Lower leg skin (tissue), 3 donors: ENCODE measurements at regions not wholly inside any gene's neighbourhood (a gene's known extent, or its start where the extent isn't known, plus 50 kb on each side); places are given as distances from the start of the nearest gene placed in this dataset.

Experiments used
- POLR2A ChIP-seq, 2 donors: fragments of 450-650 bp; IDR thresholded peaks; one replicate each; pipeline ENCODE4 v1.6.1; 2016 to 2017; ENCODE audit warnings: antibody characterized with exemption in 2 of 2, mild to moderate bottlenecking in 1 of 2, moderate library complexity in 1 of 2
- TF ChIP-seq, protein P1 (sequence below), 3 donors: fragments of 450-650 bp; IDR thresholded peaks; one replicate each; pipeline ENCODE4 v1.5.1; 2016; ENCODE audit warnings: antibody characterized with exemption in 3 of 3, mild to moderate bottlenecking in 3 of 3, moderate library complexity in 2 of 3

DNA sequence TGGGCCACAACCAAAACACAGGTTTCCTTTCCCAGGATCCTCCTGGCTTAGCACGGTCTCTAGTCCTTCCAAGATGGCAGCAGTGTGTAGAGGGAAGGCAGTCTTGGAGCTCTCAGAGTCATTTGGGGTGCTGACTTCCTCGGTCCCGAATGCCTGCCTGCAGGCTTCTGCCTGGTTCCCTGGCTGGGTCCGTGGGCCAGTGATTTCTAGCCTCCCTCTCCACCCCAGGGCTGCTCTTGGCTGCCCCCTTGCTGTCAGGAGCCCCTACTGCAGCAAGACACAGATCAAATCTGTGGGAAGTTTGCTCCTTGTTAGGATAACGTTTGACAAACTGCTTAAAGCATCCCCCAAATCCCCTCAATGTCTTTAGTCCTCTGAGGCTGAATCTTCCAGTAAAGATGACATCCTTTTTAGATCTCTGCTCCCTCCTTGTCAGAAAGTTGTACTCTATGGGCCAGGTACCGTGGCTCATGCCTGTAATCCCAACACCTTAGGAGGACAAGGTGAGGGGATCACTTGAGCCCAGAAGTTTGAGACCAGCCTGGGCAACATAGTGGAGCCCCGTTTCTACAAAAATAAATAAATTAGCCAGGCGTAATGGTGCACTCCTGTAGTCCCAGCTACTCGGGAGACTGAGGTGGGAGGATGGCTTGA lies 272.5 kb downstream of the RRAGC start:
- TF ChIP-seq POLR2A (IDR thresholded peaks at IDR 0.05) = no peak
- TF ChIP-seq, protein P1, sequence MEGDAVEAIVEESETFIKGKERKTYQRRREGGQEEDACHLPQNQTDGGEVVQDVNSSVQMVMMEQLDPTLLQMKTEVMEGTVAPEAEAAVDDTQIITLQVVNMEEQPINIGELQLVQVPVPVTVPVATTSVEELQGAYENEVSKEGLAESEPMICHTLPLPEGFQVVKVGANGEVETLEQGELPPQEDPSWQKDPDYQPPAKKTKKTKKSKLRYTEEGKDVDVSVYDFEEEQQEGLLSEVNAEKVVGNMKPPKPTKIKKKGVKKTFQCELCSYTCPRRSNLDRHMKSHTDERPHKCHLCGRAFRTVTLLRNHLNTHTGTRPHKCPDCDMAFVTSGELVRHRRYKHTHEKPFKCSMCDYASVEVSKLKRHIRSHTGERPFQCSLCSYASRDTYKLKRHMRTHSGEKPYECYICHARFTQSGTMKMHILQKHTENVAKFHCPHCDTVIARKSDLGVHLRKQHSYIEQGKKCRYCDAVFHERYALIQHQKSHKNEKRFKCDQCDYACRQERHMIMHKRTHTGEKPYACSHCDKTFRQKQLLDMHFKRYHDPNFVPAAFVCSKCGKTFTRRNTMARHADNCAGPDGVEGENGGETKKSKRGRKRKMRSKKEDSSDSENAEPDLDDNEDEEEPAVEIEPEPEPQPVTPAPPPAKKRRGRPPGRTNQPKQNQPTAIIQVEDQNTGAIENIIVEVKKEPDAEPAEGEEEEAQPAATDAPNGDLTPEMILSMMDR (IDR thresholded peaks at IDR 0.05) = no peak
